ENCODE measurements at regions not wholly inside any gene's neighbourhood (a gene's known extent, or its start where the extent isn't known, plus 50 kb on each side); places are given as distances from the start of the nearest gene placed in this dataset.
"Not testable (repeated sequence)": the region's sequence is repeated elsewhere in the genome, so short reads cannot be mapped to it uniquely, and the experiment has no call there.

DNA sequence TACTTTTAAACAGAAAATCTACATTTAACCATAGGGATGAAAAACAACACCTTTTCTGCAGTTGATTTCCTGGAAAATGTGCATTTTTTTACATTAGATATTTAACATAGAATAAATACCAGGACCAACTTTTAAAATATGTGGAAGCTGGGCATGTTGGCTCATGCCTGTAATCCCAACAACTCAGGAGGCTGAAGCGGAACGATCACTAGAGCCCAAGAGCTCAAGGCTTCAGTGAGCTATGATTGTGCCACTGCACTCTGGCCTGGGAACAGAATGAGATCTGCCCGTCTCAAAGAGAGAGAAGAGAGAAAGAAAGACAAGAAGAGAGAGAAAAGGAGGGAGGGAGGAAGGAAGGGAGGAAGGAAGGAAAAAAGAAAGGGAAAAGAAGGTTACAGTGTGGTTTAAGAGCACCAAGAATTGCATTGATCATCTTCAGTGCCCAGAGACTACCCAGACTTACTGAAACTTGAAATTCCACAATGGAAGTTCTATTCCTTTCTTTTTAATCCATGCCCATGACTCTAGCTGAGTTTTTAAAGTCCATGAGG, 189.4 kb upstream of the ARID1B start:
- Histone ChIP-seq H3K27me3 (no peaks in the 10 kb centered on the region), H3K4me3 (no peak overlapping the region), H3K9me3 (no peaks in the 10 kb centered on the region), H3K4me1 (no peaks in the 10 kb centered on the region), H3K27ac (no peak overlapping the region), H3K36me3 (replicated peaks in 1 of 2; ENCODE audit: insufficient read depth in 1 of 2, low read depth in 2 of 2) (no peaks in the 10 kb centered on the region)
- ATAC-seq, result no peak
- TF ChIP-seq, protein P1, sequence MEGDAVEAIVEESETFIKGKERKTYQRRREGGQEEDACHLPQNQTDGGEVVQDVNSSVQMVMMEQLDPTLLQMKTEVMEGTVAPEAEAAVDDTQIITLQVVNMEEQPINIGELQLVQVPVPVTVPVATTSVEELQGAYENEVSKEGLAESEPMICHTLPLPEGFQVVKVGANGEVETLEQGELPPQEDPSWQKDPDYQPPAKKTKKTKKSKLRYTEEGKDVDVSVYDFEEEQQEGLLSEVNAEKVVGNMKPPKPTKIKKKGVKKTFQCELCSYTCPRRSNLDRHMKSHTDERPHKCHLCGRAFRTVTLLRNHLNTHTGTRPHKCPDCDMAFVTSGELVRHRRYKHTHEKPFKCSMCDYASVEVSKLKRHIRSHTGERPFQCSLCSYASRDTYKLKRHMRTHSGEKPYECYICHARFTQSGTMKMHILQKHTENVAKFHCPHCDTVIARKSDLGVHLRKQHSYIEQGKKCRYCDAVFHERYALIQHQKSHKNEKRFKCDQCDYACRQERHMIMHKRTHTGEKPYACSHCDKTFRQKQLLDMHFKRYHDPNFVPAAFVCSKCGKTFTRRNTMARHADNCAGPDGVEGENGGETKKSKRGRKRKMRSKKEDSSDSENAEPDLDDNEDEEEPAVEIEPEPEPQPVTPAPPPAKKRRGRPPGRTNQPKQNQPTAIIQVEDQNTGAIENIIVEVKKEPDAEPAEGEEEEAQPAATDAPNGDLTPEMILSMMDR (IDR thresholded peaks at IDR 0.05), result no peak
- TF ChIP-seq POLR2A (IDR thresholded peaks at IDR 0.05), result no peak
- intact Hi-C loops (cut with DNase I), result no loop called here
- 80 to 88% methylated on average over 3 of the region's 3 CpGs for WGBS, 2 donors
- no peak for DNase-seq

DNA sequence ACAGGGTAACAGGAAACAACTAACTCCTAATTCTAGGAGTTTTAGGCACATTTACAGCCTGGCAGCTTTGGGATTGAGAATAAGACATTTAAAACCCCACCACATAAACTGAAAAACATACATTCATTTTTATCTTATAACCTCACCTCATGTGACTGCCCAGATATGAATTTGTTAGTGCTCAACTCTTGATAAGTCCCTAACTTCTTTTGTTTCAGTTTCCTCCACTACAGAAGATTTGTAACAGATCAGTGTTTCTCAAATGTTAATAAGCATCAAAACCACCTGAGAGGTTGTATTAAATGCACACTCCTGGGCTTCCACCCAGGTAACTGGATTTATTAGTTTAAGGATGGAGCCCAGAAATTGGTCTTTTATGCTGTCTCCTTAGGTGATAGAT, 190.1 kb upstream of the ARID1B start:
- Histone ChIP-seq H3K4me3 (no peak overlapping the region), H3K36me3 (replicated peaks in 1 of 2; ENCODE audit: insufficient read depth in 1 of 2, low read depth in 2 of 2) (no peaks in the 10 kb centered on the region), H3K4me1 (no peaks in the 10 kb centered on the region), H3K9me3 (no peaks in the 10 kb centered on the region), H3K27me3 (no peaks in the 10 kb centered on the region), H3K27ac (no peak overlapping the region)
- ATAC-seq (no peak), DNase-seq (no peak)
- intact Hi-C loops (cut with DNase I), result no loop called here
- TF ChIP-seq, protein P1 (IDR thresholded peaks at IDR 0.05), result no peak
- no peak for TF ChIP-seq POLR2A (IDR thresholded peaks at IDR 0.05)

DNA sequence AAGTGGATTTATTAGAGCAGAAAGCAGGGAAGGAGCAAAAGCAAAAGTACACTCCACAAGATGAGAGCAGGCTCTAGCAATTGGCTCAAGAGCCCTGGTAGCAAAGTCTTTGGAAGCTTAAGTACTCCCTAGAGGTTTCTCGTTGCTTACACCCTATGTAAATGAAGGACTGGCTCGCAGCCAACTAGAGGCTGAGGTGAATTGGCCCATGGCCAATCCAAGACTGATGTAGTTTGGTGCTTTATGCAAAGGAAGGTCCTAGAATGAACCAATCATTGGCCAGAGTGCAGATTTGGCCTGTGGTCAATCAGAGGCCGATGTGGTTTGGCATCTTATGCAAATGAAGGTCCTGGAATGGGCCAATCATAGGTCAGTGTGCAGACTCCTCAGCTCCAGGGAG, 191.3 kb upstream of the ARID1B start:
- DNase-seq (no peak), ATAC-seq (no peak)
- Histone ChIP-seq H3K4me3 (no peak overlapping the region), H3K9me3 (no peaks in the 10 kb centered on the region), H3K27ac (no peak overlapping the region), H3K36me3 (replicated peaks in 1 of 2; ENCODE audit: insufficient read depth in 1 of 2, low read depth in 2 of 2) (no peaks in the 10 kb centered on the region), H3K4me1 (no peaks in the 10 kb centered on the region), H3K27me3 (no peaks in the 10 kb centered on the region)
- 51 to 53% methylated on average over 3 of the region's 3 CpGs for WGBS, 2 donors
- intact Hi-C loops (cut with DNase I), result no loop called here
- no peak for TF ChIP-seq POLR2A (IDR thresholded peaks at IDR 0.05)

DNA sequence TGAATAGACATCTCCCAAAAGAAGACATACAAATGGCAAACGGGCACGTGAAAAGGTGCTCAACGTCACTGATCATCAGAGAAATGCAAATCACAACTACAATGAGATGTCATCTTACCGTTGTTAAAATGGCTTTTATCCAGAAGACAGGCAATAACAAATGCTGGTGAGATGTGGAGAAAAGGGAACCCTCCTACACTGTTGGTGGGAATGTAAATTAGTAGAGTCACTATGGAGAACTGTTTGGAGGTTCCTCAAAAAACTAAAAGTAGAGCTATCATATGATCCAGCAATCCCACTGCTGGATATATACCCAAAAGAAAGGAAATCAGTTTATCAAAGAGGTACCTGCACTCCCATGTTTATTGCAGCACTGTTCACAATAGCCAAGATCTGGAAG, 193.1 kb upstream of the ARID1B start:
- H3K27me3 ChIP-seq; H3K9me3 ChIP-seq; intact Hi-C loops (cut with DNase I); DNase-seq; H3K4me3 ChIP-seq; H3K36me3 ChIP-seq (replicated peaks in 1 of 2; ENCODE audit: insufficient read depth in 1 of 2, low read depth in 2 of 2); H3K27ac ChIP-seq; ATAC-seq; H3K4me1 ChIP-seq: not testable (repeated sequence)
- 65 to 69% methylated on average over 4 of the region's 4 CpGs for WGBS, 2 donors

DNA sequence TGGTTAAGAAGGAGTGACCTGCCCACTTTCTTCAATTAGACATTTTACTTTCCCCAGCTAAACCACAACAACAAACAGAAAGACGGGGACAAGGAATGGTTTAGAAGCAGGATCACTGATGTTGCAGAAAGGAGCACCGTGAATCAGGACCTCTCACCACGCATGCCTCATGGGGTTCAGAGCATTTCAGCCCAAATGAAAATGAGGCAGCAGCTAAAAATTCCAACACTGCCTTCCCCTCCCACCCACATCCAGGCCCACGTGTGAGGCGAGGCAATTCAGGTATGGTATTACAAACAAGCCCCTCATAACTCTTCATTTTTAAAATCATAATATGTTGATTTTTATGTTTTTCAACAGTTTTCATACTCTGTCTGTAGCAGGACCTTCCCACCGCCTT, 194.1 kb upstream of the ARID1B start:
- intact Hi-C loops (cut with DNase I), result no loop called here
- Histone ChIP-seq H3K36me3 (replicated peaks in 1 of 2; ENCODE audit: insufficient read depth in 1 of 2, low read depth in 2 of 2) (no peaks in the 10 kb centered on the region), H3K4me1 (no peaks in the 10 kb centered on the region), H3K27ac (no peak overlapping the region), H3K4me3 (no peak overlapping the region), H3K9me3 (no peaks in the 10 kb centered on the region), H3K27me3 (no peaks in the 10 kb centered on the region)
- DNase-seq, result no peak
- ATAC-seq, result no peak
- TF ChIP-seq, protein P1 (IDR thresholded peaks at IDR 0.05), result no peak
- no peak for TF ChIP-seq POLR2A (IDR thresholded peaks at IDR 0.05)
- WGBS, 2 donors, result 78 to 92% methylated on average over 6 of the region's 6 CpGs

DNA sequence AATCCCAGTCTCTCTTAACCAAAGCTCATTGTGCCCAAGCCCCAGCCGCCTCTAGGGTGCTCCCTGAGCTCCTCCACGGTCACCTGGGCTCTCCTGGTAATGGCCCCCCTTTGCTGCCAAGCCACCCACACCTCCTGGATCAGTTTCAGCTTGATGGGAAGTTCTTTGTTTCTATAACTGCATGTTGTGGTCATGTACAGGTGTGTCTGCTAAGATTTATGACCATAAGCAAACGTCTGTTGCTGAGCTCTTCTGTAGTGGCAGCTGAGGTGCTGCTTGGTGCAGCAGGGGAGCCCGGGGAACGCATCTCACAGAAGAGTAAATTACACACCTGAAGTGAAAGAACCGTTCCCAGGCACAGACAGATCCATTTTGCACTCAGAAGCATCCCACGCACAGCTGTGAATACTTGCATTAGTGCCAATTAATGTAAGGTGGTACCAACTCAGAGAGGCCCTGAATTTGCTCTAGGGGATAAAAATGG, 194.6 kb upstream of the ARID1B start:
- no peaks in the 10 kb centered on the region for H3K4me1 ChIP-seq
- WGBS, 2 donors, result 44 to 57% methylated on average over 7 of the region's 7 CpGs
- H3K27ac ChIP-seq, result no peak overlapping the region
- no peaks in the 10 kb centered on the region for H3K9me3 ChIP-seq
- ATAC-seq (peak; percentile 56), DNase-seq (peak in 2 of 4 donors; percentile 39 to 49)
- intact Hi-C loops (cut with DNase I), result no loop called here
- TF ChIP-seq POLR2A (IDR thresholded peaks at IDR 0.05), result no peak
- TF ChIP-seq, protein P1 (IDR thresholded peaks at IDR 0.05), result no peak
- H3K36me3 ChIP-seq (replicated peaks in 1 of 2; ENCODE audit: insufficient read depth in 1 of 2, low read depth in 2 of 2), result no peaks in the 10 kb centered on the region
- no peak overlapping the region for H3K4me3 ChIP-seq
- H3K27me3 ChIP-seq, result no peaks in the 10 kb centered on the region

All from body of pancreas (tissue), 4 donors.